ENCODE measurements at regions not wholly inside any gene's neighbourhood (a gene's known extent, or its start where the extent isn't known, plus 50 kb on each side); places are given as distances from the start of the nearest gene placed in this dataset.
"Not testable (repeated sequence)": the region's sequence is repeated elsewhere in the genome, so short reads cannot be mapped to it uniquely, and the experiment has no call there.

GRCh38 chr1:189313488-189313887, 1164.2 kb downstream of the BRINP3 start:
- DNase-seq: no peak

- DNase-seq: no peak
Measured at GRCh38 chr1:189315035-189315901, 1162.4 kb downstream of the BRINP3 start.

- DNase-seq: no peak
Measured at GRCh38 chr1:189323091-189323490, 1154.6 kb downstream of the BRINP3 start.

GRCh38 chr1:189331071-189331470, 1146.6 kb downstream of the BRINP3 start:
- DNase-seq: not testable (repeated sequence)

GRCh38 chr1:189336115-189337100, 1141.3 kb downstream of the BRINP3 start:
- DNase-seq: no peak

- DNase-seq: no peak
Measured at GRCh38 chr1:189349607-189350006, 1128.1 kb downstream of the BRINP3 start.

GRCh38 chr1:189350983-189351616, 1126.6 kb downstream of the BRINP3 start:
- DNase-seq: no peak

- no peak for DNase-seq
Measured at GRCh38 chr1:189351960-189352359, 1125.7 kb downstream of the BRINP3 start.

- DNase-seq: no peak
Measured at GRCh38 chr1:189356206-189356605, 1121.5 kb downstream of the BRINP3 start.

GRCh38 chr1:189357317-189357716, 1120.3 kb downstream of the BRINP3 start:
- DNase-seq: no peak

GRCh38 chr1:189369612-189370011, 1108.1 kb downstream of the BRINP3 start:
- no peak for DNase-seq

- no peak for DNase-seq
Measured at GRCh38 chr1:189374816-189375215, 1102.8 kb downstream of the BRINP3 start.

GRCh38 chr1:189405419-189405818, 1072.2 kb downstream of the BRINP3 start:
- no peak for DNase-seq

- DNase-seq: no peak
Measured at GRCh38 chr1:189409774-189410173, 1067.9 kb downstream of the BRINP3 start.

GRCh38 chr1:189424746-189425331, 1052.8 kb downstream of the BRINP3 start:
- DNase-seq: no peak

GRCh38 chr1:189429610-189430009, 1048.1 kb downstream of the BRINP3 start:
- DNase-seq: no peak

GRCh38 chr1:189431447-189431846, 1046.2 kb downstream of the BRINP3 start:
- no peak for DNase-seq

GRCh38 chr1:189432753-189433152, 1044.9 kb downstream of the BRINP3 start:
- no peak for DNase-seq

- no peak for DNase-seq
Measured at GRCh38 chr1:189434461-189434860, 1043.2 kb downstream of the BRINP3 start.

- no peak for DNase-seq
Measured at GRCh38 chr1:189435398-189435797, 1042.3 kb downstream of the BRINP3 start.

- no peak for DNase-seq
Measured at GRCh38 chr1:189438808-189439207, 1038.9 kb downstream of the BRINP3 start.

- DNase-seq: no peak
Measured at GRCh38 chr1:189463166-189463565, 1014.5 kb downstream of the BRINP3 start.

- no peak for DNase-seq
Measured at GRCh38 chr1:189496768-189497167, 980.9 kb downstream of the BRINP3 start.
